Activated B cell treated with CpG ODN at 0.5 μM for 24 hours (primary cell): ENCODE measurements at regions not wholly inside any gene's neighbourhood (a gene's known extent, or its start where the extent isn't known, plus 50 kb on each side); places are given as distances from the start of the nearest gene placed in this dataset.

Experiments
- ATAC-seq: fragments of 200-7000 bp; cut with Tn5 transposase; one replicate; pipeline ENCODE4 v1.10.0; 2021; ENCODE audit warnings: low read depth, mild to moderate bottlenecking, moderate library complexity
- CTCF ChIA-PET: fragments of 350-600 bp; sonication (Branson Sonifier 250); formaldehyde crosslinking; loops from one replicate; lab custom pipeline; 2021; ENCODE audit warnings: antibody characterized with exemption; lab: Charles Lee
- POLR2A ChIA-PET: fragments of 350-600 bp; sonication (Branson Sonifier 250); formaldehyde crosslinking; loops from one replicate; lab custom pipeline; 2021; ENCODE audit warnings: antibody characterized with exemption; lab: Charles Lee
- DNase-seq: peaks from one replicate; pipeline ENCODE4 v3.0.0; 2022
- H3K27ac Mint-ChIP-seq: one replicate; pipeline ENCODE4 v1.8.0; 2020; ENCODE audit warnings: mixed read lengths
- H3K27me3 Mint-ChIP-seq: one replicate; pipeline ENCODE4 v1.8.0; 2021; ENCODE audit warnings: mixed read lengths
- H3K36me3 Mint-ChIP-seq: one replicate; pipeline ENCODE4 v1.8.0; 2021; ENCODE audit warnings: low read depth, mixed read lengths
- H3K4me1 Mint-ChIP-seq: one replicate; pipeline ENCODE4 v1.8.0; 2021; ENCODE audit warnings: mixed read lengths
- H3K4me3 Mint-ChIP-seq: one replicate; pipeline ENCODE4 v1.8.0; 2020; ENCODE audit warnings: mild to moderate bottlenecking, mixed read lengths
- H3K9me3 Mint-ChIP-seq: one replicate; pipeline ENCODE4 v1.8.0; 2020; ENCODE audit warnings: mixed read lengths
- intact Hi-C: fragments of 100-400 bp; cut with micrococcal nuclease; formaldehyde crosslinking; loops from one replicate; pipeline ENCODE4 v1.15.1; 2024
- TF ChIP-seq, protein P1 (sequence below): fragments of 200-600 bp; IDR thresholded peaks from one replicate; pipeline ENCODE4 v1.8.0; 2022; ENCODE audit warnings: antibody characterized with exemption, mild to moderate bottlenecking

GRCh38 chr5:110996742-110997141 is 74.8 kb upstream of the TSLP start:
- Mint-ChIP-seq H3K9me3 (peaks cover 11% of the 10 kb centered on the region), H3K27me3 (peaks cover 2% of the 10 kb centered on the region), H3K4me3 (no peak overlapping the region), H3K27ac (no peak overlapping the region), H3K4me1 (no peaks in the 10 kb centered on the region), H3K36me3 (no peaks in the 10 kb centered on the region)
- ATAC-seq = no peak
- ChIA-PET CTCF (no interaction called here), POLR2A (no interaction called here)
- no peak for DNase-seq
- intact Hi-C loops = no loop called here
- TF ChIP-seq, protein P1, sequence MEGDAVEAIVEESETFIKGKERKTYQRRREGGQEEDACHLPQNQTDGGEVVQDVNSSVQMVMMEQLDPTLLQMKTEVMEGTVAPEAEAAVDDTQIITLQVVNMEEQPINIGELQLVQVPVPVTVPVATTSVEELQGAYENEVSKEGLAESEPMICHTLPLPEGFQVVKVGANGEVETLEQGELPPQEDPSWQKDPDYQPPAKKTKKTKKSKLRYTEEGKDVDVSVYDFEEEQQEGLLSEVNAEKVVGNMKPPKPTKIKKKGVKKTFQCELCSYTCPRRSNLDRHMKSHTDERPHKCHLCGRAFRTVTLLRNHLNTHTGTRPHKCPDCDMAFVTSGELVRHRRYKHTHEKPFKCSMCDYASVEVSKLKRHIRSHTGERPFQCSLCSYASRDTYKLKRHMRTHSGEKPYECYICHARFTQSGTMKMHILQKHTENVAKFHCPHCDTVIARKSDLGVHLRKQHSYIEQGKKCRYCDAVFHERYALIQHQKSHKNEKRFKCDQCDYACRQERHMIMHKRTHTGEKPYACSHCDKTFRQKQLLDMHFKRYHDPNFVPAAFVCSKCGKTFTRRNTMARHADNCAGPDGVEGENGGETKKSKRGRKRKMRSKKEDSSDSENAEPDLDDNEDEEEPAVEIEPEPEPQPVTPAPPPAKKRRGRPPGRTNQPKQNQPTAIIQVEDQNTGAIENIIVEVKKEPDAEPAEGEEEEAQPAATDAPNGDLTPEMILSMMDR = no peak

GRCh38 chr5:111002036-111002435 is 69.5 kb upstream of the TSLP start:
- Mint-ChIP-seq H3K4me3 (no peak overlapping the region), H3K9me3 (peaks cover 7% of the 10 kb centered on the region), H3K4me1 (no peaks in the 10 kb centered on the region), H3K27ac (no peak overlapping the region), H3K27me3 (peaks cover 2% of the 10 kb centered on the region), H3K36me3 (no peaks in the 10 kb centered on the region)
- TF ChIP-seq, protein P1 = no peak
- CTCF ChIA-PET = no interaction called here
- DNase-seq = no peak
- intact Hi-C loops = no loop called here
- no peak for ATAC-seq
- POLR2A ChIA-PET = no interaction called here

GRCh38 chr5:111003623-111004022 is 67.9 kb upstream of the TSLP start:
- no peak overlapping the region for H3K4me3 Mint-ChIP-seq
- ATAC-seq = no peak
- DNase-seq = no peak
- ChIA-PET POLR2A (no interaction called here), CTCF (no interaction called here)
- no peaks in the 10 kb centered on the region for H3K27me3 Mint-ChIP-seq
- intact Hi-C loops = no loop called here
- no peak overlapping the region for H3K27ac Mint-ChIP-seq
- H3K9me3 Mint-ChIP-seq = peaks cover 7% of the 10 kb centered on the region
- no peaks in the 10 kb centered on the region for H3K4me1 Mint-ChIP-seq
- H3K36me3 Mint-ChIP-seq = no peaks in the 10 kb centered on the region
- TF ChIP-seq, protein P1 = no peak

DNA sequence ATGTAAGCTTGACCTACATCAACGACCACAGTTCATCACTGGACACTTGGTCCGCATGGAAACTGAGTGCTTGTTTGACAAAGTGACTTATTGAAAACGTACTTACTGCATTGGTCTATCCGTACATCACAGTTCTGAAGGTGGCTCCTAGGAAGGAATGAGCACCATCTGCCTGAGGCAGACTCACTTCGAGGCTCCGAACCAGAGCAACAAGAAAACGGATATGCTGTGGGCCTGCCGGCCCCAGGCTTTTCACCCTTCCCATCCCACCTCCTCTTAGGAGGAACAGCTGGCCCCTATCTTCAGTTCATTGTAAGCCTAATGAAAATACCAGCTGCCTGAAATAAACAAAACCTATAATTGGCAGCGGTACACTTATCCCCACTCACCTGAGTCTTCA is 67.2 kb upstream of the TSLP start:
- POLR2A ChIA-PET = no interaction called here
- intact Hi-C loops = no loop called here

GRCh38 chr5:111010783-111011182 is 60.7 kb upstream of the TSLP start:
- DNase-seq = no peak
- no peaks in the 10 kb centered on the region for H3K4me1 Mint-ChIP-seq
- no peak overlapping the region for H3K4me3 Mint-ChIP-seq
- CTCF ChIA-PET = no interaction called here
- no peak for ATAC-seq
- H3K36me3 Mint-ChIP-seq = no peaks in the 10 kb centered on the region
- H3K27me3 Mint-ChIP-seq = no peaks in the 10 kb centered on the region
- H3K9me3 Mint-ChIP-seq = peaks cover 7% of the 10 kb centered on the region
- intact Hi-C loops = no loop called here
- no peak overlapping the region for H3K27ac Mint-ChIP-seq
- POLR2A ChIA-PET = no interaction called here
- TF ChIP-seq, protein P1 = no peak

More for the DNA sequence above, 67.2 kb upstream of the TSLP start:
- H3K4me3 Mint-ChIP-seq = no peak overlapping the region
- H3K27me3 Mint-ChIP-seq = no peaks in the 10 kb centered on the region
- ATAC-seq = no peak
- no peak overlapping the region for H3K27ac Mint-ChIP-seq
- H3K4me1 Mint-ChIP-seq = no peaks in the 10 kb centered on the region
- peaks cover 13% of the 10 kb centered on the region for H3K9me3 Mint-ChIP-seq
- CTCF ChIA-PET = no interaction called here
- TF ChIP-seq, protein P1 = no peak
- H3K36me3 Mint-ChIP-seq = no peaks in the 10 kb centered on the region
- DNase-seq = no peak
